ENCODE measurements at regions not wholly inside any gene's neighbourhood (a gene's known extent, or its start where the extent isn't known, plus 50 kb on each side); places are given as distances from the start of the nearest gene placed in this dataset.

- no peak overlapping the region for H2AFZ ChIP-seq (ENCODE audit: control insufficient read depth, low read depth, low read length)
- no TSS peak for BruUV-seq (replicated peaks)
- POLR2A ChIA-PET = no interaction called here
- DNase-seq (ENCODE audit: low read depth, low spot score) = no peak
- TF ChIP-seq GATAD2B (conservative IDR thresholded peaks at IDR 0.05; ENCODE audit: low read depth) (no peak), RFX5 (IDR thresholded peaks at IDR 0.05; ENCODE audit: low read depth, low read length) (no peak), ZBTB40 (IDR thresholded peaks at IDR 0.05; ENCODE audit: borderline replicate concordance) (no peak), SUZ12 (IDR thresholded peaks at IDR 0.05; ENCODE audit: unreplicated experiment) (no peak), ZNF217 (IDR thresholded peaks at IDR 0.05) (no peak)
- no peaks in the 10 kb centered on the region for H3K9me3 ChIP-seq (replicated peaks; ENCODE audit: control insufficient read depth, insufficient read depth, low read length)
- H3K9ac ChIP-seq (ENCODE audit: control insufficient read depth, insufficient read depth, low read length) = no peak overlapping the region
- no peak overlapping the region for H3K4me3 ChIP-seq
- in situ Hi-C loops (cut with MboI) = loop anchor here (5.0 kb wide), 2 partner anchors 667 to 1457 kb away; no protein-coding TSS in a partner anchor
- no peaks in the 10 kb centered on the region for H4K20me1 ChIP-seq (ENCODE audit: control insufficient read depth, insufficient read depth)
- no peak for ATAC-seq
- FAIRE-seq = no peak
- H3K27me3 ChIP-seq (replicated peaks in 1 of 2; ENCODE audit: control insufficient read depth in 2 of 2, insufficient read depth in 2 of 2, low read length in 1 of 2) = no peaks in the 10 kb centered on the region
- H3K36me3 ChIP-seq (ENCODE audit: control insufficient read depth in 2 of 2, insufficient read depth in 2 of 2, low read length in 1 of 2) = no peaks in the 10 kb centered on the region
- CTCF ChIA-PET = interaction anchor here (1.9 kb wide), 1 partner anchor 224 kb away, joined by 4 read pairs; no protein-coding TSS in a partner anchor
- H3K4me1 ChIP-seq (ENCODE audit: control insufficient read depth, insufficient read depth, low read length) = no peaks in the 10 kb centered on the region
- no peak overlapping the region for H3K27ac ChIP-seq (ENCODE audit: control insufficient read depth, insufficient read depth)
- H3K79me2 ChIP-seq (ENCODE audit: control insufficient read depth, insufficient read depth, low read length) = no peaks in the 10 kb centered on the region
- intact Hi-C loops (cut with micrococcal nuclease; ENCODE audit: unreplicated experiment) = loop anchor here (10.0 kb wide), 1 partner anchor 226 kb away; no protein-coding TSS in a partner anchor
- SMC1A ChIA-PET (ENCODE audit: uncharacterized antibody, unreplicated experiment) = no interaction called here
- no peak overlapping the region for H3K4me2 ChIP-seq (ENCODE audit: control insufficient read depth, insufficient read depth)
- 50% methylated on average over 5 of the region's 5 CpGs for WGBS (ENCODE audit: insufficient coverage, insufficient replicate concordance, low lambda C conversion rate, missing lambda C conversion rate)
- RAD21 ChIA-PET (ENCODE audit: unreplicated experiment) = no interaction called here
These were observed 291.3 kb upstream of the PRKD1 start for GRCh38 chr14:30218907-30219306.

All from GM12878 (cell line).